Kidney (tissue), 13 donors: ENCODE measurements at regions not wholly inside any gene's neighbourhood (a gene's known extent, or its start where the extent isn't known, plus 50 kb on each side); places are given as distances from the start of the nearest gene placed in this dataset.

ENCODE experiments used
- DNase-seq, 5 donors: peaks; one replicate each; pipeline ENCODE4 v3.0.0-alpha.2; 2013 to 2020
- FAIRE-seq: peaks from 2 replicates; lab custom pipeline; 2012; peaks lifted over from hg19 to GRCh38; lab: Jason Lieb, UNC
- H3K27ac ChIP-seq, 2 donors: one replicate each; pipeline ENCODE4 v1.7.0; 2013; ENCODE audit warnings: low read depth in 2 of 2, low read length in 2 of 2, inconsistent platforms in 1 of 2
- H3K27me3 ChIP-seq: one replicate; pipeline ENCODE4 v1.7.1; 2013; ENCODE audit warnings: low read length, inconsistent platforms; ENCODE audit not compliant: control insufficient read depth, insufficient read depth
- H3K36me3 ChIP-seq, 3 donors: one replicate each; pipeline versions ENCODE4 v1.7.0 to v1.7.1; 2013; ENCODE audit warnings: low read length in 3 of 3, control low read depth in 1 of 3, inconsistent platforms in 1 of 3; ENCODE audit not compliant: insufficient read depth in 3 of 3, control insufficient read depth in 2 of 3
- H3K4me1 ChIP-seq, 3 donors: one replicate each; pipeline versions ENCODE4 v1.7.0 to v1.7.1; 2013; ENCODE audit warnings: low read length in 3 of 3, inconsistent platforms in 1 of 3, low read depth in 1 of 3; ENCODE audit not compliant: control insufficient read depth in 2 of 3, insufficient read depth in 2 of 3
- H3K4me3 ChIP-seq, 3 donors: one replicate each; pipeline versions ENCODE4 v1.7.0 to v1.8.1; 2013; ENCODE audit warnings: low read length in 3 of 3, control low read depth in 1 of 3, inconsistent platforms in 1 of 3
- H3K9ac ChIP-seq, 3 donors: one replicate each; pipeline versions ENCODE4 v1.7.0 to v1.7.1; 2013; ENCODE audit warnings: low read length in 3 of 3, control low read depth in 1 of 3, inconsistent platforms in 1 of 3
- H3K9me3 ChIP-seq, 3 donors: one replicate each; pipeline versions ENCODE4 v1.7.0 to v1.7.1; 2013; ENCODE audit warnings: low read length in 3 of 3, control low read depth in 1 of 3, inconsistent platforms in 1 of 3; ENCODE audit not compliant: control insufficient read depth in 2 of 3, insufficient read depth in 1 of 3
- CTCF ChIP-seq: IDR thresholded peaks from 3 replicates; pipeline ENCODE4 v1.5.1; 2012; ENCODE audit warnings: mild to moderate bottlenecking, moderate library complexity, borderline replicate concordance; ENCODE audit not compliant: insufficient read depth; ENCODE audit errors: extremely low read depth
- intact Hi-C: fragments of 100-400 bp; cut with DNase I; formaldehyde crosslinking; loops from one replicate; pipeline ENCODE4 v1.11.1; 2022
- donor health status: control.
- donor health status: control.
- donor health status: control.
- donor health status: control.
- donor health status: control.
- donor health status: DM: yes; HTN: yes; CAD: no.
- donor health status: Normal renal cell carcinoma (clear cell type).

DNA sequence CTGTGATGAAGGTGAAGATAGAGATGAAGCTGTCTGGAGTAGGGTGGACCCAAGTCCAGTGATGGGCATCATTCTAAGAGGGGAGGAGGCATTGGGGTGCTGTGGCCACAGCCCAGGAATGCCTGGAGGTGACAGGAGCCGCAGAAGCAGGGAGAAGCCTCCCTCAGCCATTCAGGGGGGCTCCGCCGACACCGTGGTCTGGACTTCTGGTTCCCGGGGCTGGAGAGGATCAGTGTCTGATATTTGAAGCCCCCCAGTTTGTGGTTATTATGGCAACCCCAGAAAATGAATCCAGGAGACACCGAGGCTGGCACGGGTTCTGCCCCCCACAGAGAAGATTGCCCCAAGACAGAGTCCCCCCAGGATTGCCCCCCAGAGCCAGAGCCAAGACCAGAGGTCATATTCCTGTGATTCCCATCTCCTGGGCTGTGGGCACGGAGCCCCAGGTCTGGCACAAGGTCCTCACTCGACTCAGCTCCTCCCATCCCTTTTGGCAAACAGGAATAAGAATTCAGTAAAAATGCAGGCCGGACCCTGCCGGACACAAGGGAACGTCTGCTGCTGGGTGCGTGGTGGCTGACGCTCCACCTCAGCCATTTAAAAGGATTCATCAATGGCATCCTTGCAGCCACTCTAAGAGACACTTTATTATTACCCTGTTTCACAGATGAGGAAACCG, 116.6 kb downstream of the CPZ start:
- DNase-seq (peak in 3 of 5 donors; percentile 3 to 32 (median 19)), FAIRE-seq (no peak)
- Histone ChIP-seq H3K27ac (no peak overlapping the region), H3K9me3 (peaks cover 0 to 16% (median 8%) of the 10 kb centered on the region in 3 donors), H3K4me1 (no peaks in the 10 kb centered on the region), H3K36me3 (no peaks in the 10 kb centered on the region), H3K27me3 (peaks cover 2% of the 10 kb centered on the region), H3K4me3 (no peak overlapping the region), H3K9ac (no peak overlapping the region)
- intact Hi-C loops = no loop called here
- no peak for TF ChIP-seq CTCF

DNA sequence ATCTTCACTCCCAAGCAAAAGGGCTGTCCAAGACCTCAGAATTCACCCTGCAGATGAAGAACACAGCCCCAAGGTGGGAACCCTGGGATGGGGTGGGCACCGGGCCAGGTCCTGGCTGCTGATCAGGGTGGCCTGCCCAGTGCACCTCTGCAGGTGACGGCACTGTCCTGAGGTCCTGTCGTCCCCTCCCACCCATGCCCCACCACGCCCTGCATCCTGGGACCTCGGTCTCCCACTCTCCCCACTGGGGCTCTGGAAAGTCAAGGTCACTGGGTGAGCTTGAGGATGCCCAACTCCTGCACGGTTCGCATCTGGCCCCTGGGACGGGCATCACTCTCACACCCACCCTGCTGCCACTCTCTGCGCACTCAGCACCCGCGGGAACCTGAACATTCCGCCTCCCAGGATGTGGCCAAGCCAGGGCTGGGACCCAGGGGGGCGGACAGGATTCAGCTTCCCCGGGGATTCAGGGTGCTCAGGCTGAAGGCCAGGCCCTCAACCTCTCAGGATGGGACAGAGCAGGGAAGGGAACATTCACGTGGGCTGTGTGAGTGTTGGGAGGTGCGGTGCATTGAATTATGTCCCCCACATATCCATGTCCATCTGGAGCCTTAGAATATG, 115.9 kb downstream of the CPZ start:
- no peak for TF ChIP-seq CTCF
- H3K36me3 ChIP-seq = no peaks in the 10 kb centered on the region
- peak in 3 of 5 donors; percentile 3 to 59 (median 39) for DNase-seq
- no peak overlapping the region for H3K9ac ChIP-seq
- H3K27ac ChIP-seq = no peak overlapping the region
- peaks cover 2% of the 10 kb centered on the region for H3K27me3 ChIP-seq
- H3K9me3 ChIP-seq = peaks cover 0 to 16% (median 7%) of the 10 kb centered on the region in 3 donors
- no peak overlapping the region for H3K4me3 ChIP-seq
- intact Hi-C loops = no loop called here
- FAIRE-seq = no peak
- no peaks in the 10 kb centered on the region for H3K4me1 ChIP-seq

- peaks cover 0 to 11% (median 2%) of the 10 kb centered on the region in 3 donors for H3K9me3 ChIP-seq
- peaks cover 2% of the 10 kb centered on the region for H3K27me3 ChIP-seq
- no peak for TF ChIP-seq CTCF
- DNase-seq (peak in 4 of 5 donors; percentile 10 to 47 (median 26)), FAIRE-seq (no peak)
- H3K4me3 ChIP-seq = no peak overlapping the region
- intact Hi-C loops = no loop called here
- H3K36me3 ChIP-seq = no peaks in the 10 kb centered on the region
- H3K4me1 ChIP-seq = no peaks in the 10 kb centered on the region
- no peak overlapping the region for H3K9ac ChIP-seq
- H3K27ac ChIP-seq = no peak overlapping the region
Measured at GRCh38 chr4:8707045-8707781, 114.6 kb downstream of the CPZ start.
